NCI-H2081 treated with DMSO at 0.1 percent for 48 hours (cell line): ENCODE measurements at regions not wholly inside any gene's neighbourhood (a gene's known extent, or its start where the extent isn't known, plus 50 kb on each side); places are given as distances from the start of the nearest gene placed in this dataset.
A peak's percentile ranks its signal among the peaks of the same experiment; 100 is the strongest.
"Not testable (repeated sequence)": the region's sequence is repeated elsewhere in the genome, so short reads cannot be mapped to it uniquely, and the experiment has no call there.

Experiments used
- DNase-seq: peaks from one replicate; lab custom pipeline; 2025; lab: John Stamatoyannopoulos, UW

DNA sequence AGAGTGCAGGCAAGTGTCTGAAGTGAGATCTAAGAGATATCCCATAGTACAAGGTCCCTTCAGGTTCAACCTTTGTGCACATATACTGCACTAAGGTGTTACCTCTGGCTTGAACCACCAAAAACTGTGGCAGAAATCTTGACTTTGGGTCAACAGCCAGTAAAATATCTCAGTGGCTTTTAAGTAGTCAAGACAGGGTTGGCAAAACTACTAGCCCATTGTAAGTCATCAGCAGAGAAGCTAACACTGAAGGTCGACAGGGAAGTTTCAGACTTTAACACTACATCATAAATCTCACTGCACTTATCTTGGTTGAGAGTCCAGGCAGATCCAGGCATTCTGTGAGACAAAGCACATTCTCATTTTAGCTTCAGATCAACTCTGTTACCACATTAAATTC, 1684.7 kb downstream of the HACE1 start:
- DNase-seq: no peak

DNA sequence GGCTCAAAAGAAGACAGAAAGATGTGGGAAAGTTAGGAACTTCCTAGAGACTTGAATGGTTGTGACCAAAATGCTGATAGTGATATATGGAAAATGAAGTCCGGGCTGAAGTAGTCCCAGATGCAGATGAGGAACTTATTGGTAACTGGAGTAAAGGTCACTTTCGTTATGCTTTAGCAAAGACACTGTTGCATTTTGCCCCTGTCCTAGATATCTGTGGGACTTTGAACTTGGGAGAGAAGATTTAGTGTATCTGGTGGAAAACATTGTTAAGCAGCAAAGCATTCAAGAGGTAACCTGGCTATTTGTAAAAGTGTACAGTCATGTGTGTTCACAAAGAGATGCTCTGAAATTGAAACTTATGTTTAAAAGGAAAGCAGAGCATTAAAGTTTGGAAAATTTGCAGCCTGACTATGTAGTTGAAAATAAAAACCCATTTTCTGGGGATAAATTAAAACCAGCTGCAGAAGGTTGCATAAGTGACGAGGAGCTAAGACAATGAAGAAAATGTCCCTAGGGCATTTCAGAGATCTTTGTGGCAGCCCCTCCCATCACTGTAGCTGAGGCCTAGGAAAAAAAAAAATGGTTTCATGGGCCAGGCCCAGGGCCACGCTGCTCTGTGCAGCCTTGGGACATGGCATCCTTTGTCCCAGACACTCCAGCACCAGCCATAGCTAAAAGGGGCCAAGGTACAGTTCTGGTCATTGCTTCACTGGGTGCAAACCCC, 1692.2 kb downstream of the HACE1 start:
- no peak for DNase-seq

DNA sequence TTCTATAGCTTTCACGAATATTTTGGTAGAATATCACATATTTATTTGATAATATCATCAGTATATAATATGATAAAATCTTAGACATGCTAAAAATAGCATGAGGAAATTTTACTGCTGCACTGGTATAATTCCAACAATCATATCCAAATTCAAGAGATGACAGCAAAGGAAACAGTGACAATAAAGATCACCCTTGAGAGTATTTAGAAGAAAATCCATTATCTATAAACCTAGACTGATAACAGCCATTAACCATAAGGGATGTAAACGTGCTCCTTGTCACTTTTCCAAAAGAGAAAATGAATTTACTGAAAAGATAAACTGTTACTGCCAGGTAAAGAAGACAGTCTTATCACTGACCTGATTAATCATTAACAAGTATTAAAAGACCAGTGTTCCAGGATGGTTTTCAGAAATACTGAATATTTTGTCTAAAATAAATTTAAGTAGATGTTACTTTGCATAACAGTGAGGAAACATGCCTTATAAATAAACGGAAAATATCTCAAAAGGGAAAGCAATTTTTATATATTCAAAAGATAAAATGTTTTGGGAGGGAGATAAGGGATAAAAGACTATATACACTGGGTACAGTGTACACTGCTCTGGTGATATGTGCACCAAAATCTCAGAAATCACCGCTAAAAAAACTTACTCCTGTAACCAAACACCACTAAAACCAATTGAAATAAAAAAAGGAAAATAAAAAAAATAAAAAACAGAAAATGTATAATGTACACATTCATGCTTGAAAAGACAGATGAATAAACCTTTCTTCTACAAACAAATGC, 1704.7 kb downstream of the HACE1 start:
- DNase-seq: no peak

DNA sequence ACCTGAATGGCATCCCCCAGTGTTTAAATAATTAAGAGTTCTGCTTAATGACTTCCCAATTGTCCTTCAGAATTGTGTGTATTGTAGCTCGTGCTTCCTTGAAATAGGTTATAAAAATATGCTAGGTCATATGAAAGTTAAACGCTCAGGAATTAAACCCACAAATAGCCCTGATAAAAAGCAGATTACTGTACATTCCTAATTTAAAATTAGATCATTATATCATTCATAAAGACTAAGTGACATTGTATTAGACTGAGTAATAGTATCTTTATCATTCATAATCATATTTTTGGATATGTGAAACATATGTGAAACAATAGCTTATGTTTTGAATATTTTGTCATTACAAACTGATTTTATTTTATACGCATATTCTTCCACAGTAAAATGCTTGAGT, 1706.7 kb downstream of the HACE1 start:
- no peak for DNase-seq

DNA sequence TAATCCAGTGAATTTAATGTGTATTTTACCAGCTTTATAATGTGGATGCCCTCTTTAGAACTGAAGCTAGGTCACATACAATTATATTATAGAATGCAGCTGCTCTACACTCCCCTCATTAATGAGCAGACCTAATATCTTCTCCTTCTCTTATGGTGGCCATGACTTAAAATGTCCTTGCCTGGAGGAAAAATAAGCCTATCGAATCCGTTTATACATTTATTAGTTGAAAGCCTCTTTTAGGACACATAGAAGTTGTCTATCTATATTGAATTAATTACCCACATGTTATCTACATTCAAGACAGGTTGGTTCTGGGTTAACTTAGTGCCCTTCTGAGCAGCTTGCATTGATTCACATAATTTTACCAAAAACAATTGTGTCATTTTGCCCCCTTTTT, 1716.8 kb downstream of the HACE1 start:
- no peak for DNase-seq

DNA sequence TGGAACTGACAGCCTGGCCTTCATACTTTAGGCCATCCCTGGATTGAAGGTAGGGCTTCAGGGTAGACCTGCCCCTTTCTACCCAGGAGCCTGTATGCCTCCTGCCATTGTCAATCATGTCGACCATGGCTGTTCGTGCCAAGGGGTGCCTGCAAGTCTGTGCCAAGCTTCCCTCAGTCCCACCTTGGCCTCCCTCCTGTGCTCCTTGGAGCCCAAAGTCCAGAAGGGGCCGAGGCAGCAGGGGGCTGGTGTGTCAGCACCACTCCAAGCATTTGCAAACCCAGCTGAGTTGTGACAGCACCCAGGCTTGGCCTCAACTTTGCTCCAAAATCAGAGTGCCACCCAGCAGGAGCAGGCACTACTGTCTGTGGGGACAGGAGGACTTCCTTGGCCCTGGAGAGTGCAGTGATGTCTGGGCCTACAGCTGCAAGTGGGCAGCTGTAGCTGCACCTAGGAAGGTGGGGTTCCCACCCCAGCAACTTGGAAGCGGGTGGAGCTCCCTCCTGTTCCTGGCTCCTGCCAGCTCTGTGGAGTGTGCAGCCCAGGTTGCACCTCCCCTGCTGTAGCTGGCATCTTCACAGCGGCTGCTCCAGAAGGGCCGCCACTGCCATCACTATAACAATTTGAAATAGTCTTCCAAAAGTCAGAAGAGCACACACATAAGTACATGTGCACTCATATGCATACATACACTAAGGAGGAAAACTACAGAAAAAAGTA, 1719.3 kb downstream of the HACE1 start:
- DNase-seq: no peak

DNA sequence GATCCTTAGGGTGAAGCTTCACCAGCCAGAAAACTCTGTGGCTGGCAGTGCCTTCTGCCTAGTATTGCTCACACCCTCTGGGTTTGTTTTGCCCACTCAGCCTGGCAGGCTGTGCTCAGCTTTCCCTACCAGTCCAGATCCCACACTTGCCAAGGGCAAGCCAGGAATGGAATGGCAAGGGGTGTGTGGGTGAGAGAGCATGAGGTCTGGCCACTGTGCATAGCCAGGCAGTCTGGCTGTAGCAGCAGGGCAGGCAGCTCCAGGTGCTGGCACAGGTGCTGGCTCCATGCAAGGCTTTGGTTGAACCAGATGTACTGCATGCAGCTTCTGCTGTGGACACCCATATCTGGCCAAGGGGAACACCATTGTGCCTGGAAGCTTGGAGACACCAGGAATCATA, 1720.3 kb downstream of the HACE1 start:
- DNase-seq: no peak

DNA sequence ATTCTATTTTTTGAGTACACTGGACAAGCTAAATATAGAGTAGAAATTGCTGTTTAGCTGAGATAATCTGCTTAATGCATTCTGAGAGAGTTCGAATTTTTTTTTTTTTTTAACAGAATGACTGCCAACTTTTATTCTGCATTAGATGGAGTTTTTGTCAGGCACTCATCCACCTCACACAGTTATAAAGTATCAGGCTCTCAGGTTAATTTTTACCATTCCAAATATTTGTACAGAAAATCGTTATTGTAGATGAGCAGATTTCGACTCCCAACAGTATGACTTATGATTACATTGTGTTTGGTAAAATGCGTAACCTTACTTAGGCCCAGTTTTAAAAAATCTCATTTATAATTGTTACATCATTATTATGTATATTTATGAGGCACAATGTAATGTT, 1731.0 kb downstream of the GRIK2 start:
- DNase-seq: no peak

DNA sequence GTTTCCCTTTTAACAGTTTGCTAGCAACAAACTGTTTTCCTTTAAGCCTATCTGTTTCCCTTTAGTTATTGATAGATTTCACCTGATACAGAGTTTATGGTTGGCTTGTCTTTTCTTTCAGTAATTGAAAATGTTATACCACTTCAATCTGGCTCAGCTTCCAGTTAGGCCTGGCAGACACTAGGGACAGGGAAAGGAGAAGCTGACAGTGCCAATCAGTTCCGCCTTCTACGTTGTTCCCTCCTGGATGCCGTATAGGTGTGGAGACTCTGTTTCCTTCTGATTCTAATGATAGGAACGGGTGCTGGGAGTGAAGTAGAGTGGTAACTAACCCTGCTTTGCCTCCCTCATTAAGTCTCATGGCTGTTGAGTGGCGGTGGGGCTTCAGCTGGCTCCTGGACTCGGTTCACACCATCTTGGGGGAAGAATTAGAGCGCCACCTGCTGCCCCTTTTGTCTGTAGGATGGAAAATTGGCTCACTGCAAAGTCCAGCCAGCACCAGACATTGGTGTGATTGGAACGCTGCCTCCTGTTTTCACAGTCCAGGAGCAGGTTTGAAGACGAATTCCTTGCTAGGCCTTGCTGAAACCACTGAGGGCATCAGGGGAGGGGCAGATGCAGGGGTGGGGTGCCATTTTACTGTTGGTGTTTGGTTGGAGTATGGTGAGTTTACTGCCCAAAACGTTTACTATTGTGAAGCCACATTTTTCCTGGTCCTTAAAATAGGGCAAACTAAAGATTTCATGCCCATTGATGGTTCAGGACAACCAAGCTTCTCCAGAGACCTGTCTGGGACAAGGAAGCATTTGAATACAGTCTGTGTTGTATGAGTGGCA, 1729.5 kb downstream of the GRIK2 start:
- DNase-seq: peak; percentile 21

DNA sequence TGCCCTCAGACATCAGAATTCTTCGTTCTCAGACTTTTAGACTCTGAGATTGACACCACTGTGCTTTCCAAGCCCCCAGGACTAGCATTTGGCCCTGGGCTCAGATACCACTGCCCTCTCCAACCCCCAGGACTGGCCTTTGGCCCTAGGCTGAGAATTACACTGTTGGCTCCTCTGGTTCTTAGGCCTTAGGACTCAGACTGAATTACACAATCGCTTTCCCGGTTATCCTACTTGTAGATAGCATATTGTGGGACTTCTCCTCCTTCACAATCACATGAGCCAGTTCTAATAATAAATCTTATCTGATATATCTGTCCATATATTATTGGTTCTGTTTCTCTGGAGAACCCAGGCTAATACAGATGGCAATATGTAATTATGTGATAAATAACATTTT, 1725.5 kb downstream of the GRIK2 start:
- DNase-seq: no peak

DNA sequence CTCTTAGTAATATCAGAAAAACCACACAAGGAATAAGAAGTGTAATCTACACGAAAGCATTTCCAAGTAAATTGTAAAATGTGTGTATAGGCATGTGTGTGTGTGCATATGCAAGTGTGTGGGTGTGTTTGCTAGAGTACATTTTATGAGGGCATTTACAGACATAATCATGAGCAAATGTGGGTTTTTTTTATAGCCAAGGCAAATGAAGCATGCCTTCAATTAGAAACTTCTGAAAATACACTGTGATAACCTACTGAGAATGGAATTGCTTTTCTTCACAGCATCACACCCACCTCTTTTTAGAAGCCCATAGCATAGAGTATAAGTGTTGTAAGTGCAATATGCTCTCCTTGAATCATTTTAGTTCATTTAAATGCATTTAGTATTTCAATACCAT, 1721.1 kb downstream of the GRIK2 start:
- DNase-seq: no peak

DNA sequence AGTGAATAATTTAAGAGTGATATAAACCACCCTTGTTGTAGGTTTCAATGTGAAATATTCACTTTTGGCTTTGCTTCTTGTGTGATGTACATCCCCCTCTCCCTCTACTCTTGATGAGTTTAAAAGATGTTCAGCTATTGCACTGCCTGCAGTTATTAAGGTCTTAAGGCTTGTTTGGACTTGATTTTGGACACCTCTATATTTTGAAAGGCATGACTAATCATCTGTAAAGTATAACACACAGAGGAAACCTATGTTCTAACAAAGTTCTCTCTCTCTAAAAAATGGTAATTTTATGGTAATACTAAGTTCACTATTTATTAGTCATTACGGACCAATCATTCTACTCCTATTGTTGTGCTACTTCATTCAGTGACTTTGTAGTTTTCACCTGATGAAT, 1719.9 kb downstream of the GRIK2 start:
- no peak for DNase-seq

DNA sequence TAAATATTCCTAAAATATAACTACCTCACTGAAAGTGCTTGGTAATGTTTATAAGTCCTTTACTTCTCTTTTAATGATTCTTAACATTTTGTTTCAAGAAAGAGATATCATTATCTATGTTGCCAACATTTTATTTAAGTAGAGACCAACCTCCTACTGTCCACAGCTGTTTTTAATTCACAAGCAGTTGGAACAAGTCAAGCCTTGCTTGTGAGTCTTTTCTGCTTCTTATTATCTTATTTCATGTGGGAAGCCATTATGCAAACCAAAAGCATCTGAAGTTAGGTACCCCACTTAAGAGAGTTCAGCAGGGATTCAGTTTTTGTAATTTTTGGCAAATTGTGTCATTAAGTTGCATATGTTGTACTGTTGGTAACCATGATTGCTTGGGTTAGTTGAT, 1714.5 kb downstream of the GRIK2 start:
- no peak for DNase-seq

DNA sequence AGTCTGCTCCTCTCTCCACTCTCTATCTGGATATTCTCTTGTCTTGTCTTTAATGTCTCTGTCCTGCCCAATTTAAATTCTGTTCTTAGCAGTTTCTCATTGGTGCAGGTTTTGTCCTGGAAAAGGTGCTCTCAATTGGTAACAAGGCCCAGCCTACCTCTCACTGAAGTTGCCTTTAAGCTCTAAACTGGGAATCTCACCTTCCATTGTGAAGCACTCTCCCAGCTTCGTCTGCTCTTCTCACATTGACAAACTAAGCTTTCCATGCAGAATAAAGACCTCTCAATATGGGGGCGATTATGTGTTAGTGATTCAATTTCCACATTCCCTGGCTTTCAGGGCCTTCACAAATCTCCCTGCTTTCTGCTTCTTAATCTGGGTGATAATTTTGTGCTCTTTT, 1712.2 kb downstream of the GRIK2 start:
- no peak for DNase-seq

DNA sequence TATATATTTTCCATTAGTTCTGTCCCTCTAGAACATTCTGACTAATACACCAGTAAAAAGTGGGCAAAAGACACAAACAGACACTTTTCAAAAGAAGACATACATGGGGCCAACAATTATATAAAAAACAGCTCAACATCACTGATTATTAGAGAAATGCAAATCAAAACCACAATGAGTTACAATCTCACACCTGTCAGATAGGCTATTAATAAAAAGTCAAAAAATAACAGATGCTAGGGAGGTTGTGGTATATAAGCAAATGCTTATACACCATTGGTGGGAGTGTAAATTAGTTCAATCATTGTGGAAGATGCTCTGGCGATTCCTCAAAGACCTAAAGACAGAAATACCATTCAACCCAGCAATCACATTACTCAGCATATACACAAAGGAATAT, 1707.8 kb downstream of the GRIK2 start:
- DNase-seq: no peak

DNA sequence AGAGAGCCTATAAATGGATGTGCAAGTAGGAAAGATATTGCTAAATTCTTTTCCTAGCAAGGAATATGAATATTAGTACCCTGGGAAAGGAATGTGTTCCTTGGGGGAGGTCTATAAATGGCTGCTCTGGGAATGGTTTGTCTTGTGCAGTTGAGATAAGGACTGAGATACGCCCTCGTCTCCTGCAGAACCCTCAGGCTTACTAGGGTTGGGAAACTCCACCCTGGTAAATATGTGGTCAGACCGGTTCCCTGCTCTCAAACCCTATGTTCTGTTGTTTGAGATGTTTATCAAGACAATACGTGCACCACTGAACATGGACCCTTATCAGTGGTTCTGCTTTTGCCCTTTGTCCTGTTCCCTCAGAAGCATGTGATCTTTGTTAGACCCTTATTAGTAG, 1698.9 kb downstream of the GRIK2 start:
- not testable (repeated sequence) for DNase-seq

DNA sequence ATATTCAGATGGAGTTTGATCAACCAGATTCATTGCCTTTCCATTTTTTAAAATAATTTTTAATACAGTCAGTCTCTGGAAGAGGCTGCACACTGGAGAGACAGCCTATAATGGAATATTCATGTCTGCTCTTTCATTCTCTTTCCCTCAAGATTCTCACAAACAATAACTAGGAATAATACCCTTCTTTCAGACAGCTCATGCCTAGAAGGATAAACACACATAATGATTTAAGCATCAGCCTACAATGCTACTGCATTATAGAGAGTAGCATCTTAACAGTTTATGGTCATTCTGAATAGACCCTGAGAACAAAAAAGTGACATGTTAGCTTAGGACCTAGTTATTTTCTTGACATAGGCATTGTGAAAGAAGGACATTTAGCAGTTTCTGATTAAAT, 1692.3 kb downstream of the GRIK2 start:
- no peak for DNase-seq

DNA sequence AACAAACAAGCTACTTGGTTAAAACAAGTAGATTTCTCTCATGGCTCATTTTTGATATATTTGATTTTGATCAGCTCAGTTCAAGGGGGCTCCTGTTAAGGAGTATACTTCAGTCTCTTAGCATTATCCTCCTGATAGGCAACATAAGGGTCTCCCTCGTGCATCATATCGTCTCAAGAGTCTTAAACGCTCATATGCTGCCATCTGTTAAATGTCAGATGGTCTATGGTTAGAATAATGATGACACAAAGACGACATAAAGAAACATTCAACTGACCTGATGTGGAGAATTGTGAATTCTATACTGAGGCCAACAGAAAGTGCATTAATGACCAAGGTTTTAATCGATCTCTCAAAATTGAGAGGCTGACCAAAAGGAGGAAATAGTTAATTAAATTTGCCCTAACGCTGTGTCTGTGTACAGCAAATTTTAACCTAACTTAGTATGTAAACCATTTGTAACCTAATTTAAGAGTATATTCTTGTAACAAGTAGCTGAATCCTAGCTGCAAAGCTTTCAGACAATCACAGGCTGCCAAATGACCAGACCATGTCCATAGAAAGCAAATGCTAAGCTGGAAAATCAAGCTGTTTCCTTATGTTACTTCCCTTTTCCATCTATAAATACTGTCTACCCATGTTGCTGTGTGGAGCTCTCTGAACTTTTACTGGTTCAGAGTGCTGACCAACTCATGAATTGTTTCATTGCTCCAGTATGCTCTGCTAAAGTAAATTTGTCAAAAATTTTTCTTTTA, 1688.5 kb downstream of the GRIK2 start:
- DNase-seq: no peak

DNA sequence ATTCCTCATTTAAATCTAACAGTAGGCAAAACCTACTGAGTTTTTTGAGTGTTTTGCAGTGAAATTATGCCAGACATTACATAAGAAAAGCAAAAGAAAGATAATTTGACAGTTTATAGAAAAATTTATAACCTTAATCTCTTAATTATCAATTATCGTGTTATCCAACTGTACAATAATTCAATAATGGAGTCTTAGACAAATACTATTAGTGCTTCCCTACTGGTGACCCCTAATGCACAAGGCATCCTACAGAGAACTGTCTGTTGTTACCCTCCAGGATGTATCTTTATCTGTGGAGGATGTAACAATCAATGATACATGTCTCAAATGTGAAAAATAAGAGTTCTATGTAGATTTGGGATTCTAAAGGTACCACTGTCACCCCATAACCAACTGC, 1687.6 kb downstream of the GRIK2 start:
- DNase-seq: no peak

DNA sequence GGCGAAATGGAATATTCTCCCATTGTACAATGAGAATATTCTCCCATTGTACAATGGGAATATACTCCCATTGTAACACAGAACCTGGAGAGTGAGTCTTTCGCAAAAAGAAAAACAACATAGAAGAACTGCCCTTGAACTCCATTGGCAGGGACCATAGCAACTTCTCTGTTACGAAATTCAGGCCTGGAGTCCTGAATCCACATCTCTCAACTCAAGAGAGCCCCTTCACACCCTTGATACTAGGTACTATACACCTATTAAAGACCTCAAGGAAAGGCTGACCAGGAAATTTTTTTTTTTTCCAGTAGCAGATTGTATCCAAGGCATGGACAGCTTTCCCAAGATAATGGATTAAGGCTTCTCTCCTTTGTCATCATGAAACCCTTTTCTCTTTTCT, 1687.0 kb downstream of the GRIK2 start:
- DNase-seq: no peak

DNA sequence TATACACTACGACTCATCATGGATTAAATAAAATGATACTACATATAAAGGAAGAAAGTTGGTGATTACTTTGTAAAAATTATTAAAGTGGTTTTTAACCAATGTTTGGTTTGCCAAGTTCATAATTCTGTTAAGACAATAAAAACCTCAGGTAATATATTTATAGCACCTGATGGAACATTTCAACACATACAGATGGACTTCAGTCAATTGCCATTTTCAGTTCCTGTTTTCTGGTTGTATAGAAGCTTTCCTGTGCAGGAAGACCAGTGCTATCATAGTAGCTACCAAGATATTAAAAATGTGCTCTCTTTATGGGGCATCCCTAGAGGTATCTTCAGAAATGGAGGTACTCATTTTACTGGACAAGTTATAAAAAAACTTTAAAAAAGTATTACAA, 1686.4 kb downstream of the GRIK2 start:
- no peak for DNase-seq
